ENCODE measurements at regions not wholly inside any gene's neighbourhood (a gene's known extent, or its start where the extent isn't known, plus 50 kb on each side); places are given as distances from the start of the nearest gene placed in this dataset.

- H3K4me3 ChIP-seq (ENCODE audit: low read length), result no peak overlapping the region
- TF ChIP-seq CTCF (conservative IDR thresholded peaks at IDR 0.05; ENCODE audit: low read length), result no peak
- DNase-seq (ENCODE audit: low read depth), result no peak
Observed at GRCh38 chr2:239750045-239750835, 274.9 kb downstream of the NDUFA10 start.

- DNase-seq (ENCODE audit: low read depth), result no peak
- TF ChIP-seq CTCF (conservative IDR thresholded peaks at IDR 0.05; ENCODE audit: low read length), result no peak
- H3K4me3 ChIP-seq (ENCODE audit: low read length), result no peak overlapping the region
Observed at GRCh38 chr2:239749272-239749873, 275.8 kb downstream of the NDUFA10 start.

- no peak for TF ChIP-seq CTCF (conservative IDR thresholded peaks at IDR 0.05; ENCODE audit: low read length)
- no peak for DNase-seq (ENCODE audit: low read depth)
- H3K4me3 ChIP-seq (ENCODE audit: low read length), result no peak overlapping the region
Observed at GRCh38 chr2:239748811-239749210, 276.3 kb downstream of the NDUFA10 start.

GRCh38 chr2:239747771-239748170 lies 277.4 kb downstream of the NDUFA10 start:
- H3K4me3 ChIP-seq (ENCODE audit: low read length), result no peak overlapping the region
- DNase-seq (ENCODE audit: low read depth), result no peak
- no peak for TF ChIP-seq CTCF (conservative IDR thresholded peaks at IDR 0.05; ENCODE audit: low read length)

- H3K4me3 ChIP-seq (ENCODE audit: low read length), result no peak overlapping the region
- no peak for TF ChIP-seq CTCF (conservative IDR thresholded peaks at IDR 0.05; ENCODE audit: low read length)
- DNase-seq (ENCODE audit: low read depth), result no peak
Observed at GRCh38 chr2:239747274-239747673, 277.9 kb downstream of the NDUFA10 start.

- no peak for TF ChIP-seq CTCF (conservative IDR thresholded peaks at IDR 0.05; ENCODE audit: low read length)
- no peak for DNase-seq (ENCODE audit: low read depth)
- H3K4me3 ChIP-seq (ENCODE audit: low read length), result no peak overlapping the region
Observed at GRCh38 chr2:239746559-239747246, 278.4 kb downstream of the NDUFA10 start.
